ENCODE measurements at regions not wholly inside any gene's neighbourhood (a gene's known extent, or its start where the extent isn't known, plus 50 kb on each side); places are given as distances from the start of the nearest gene placed in this dataset.

DNA sequence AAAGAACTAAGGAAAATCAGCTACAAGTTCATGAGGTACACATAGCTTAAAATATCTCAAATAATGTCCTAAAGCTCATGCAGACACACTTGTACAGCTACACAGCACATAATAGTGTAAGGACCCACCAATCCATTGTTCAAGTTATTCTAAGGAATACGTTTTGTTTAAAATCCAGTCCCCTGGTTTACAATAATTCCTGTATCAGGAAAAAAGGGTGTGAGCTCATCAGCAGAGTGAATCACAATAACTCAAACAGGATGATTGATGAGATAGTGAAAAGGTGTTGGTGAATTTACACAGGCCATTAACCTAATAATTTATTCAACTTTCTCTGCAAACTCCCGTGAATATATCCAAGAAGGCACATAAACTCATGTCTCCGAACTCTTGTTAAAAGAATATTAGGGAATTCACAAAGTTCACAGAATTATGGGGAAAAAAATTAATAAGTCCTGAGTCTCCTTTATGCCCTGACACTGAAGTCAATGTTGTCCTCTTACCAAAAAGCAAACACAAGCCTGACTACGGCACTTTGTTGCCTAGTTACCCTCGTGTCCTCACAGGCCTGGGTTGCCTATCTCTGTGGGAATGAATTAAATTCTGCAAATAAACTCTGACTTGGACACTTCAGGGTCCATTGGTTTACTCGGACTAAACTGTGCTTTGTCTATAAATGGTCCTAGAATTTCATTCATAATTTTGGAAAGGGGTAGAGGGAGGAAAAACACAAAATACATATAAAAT lies 142.8 kb upstream of the PDE4D start:
- CTCF ChIA-PET = interaction anchor here (0.8 kb wide), 1 partner anchor 222 kb away, joined by 3 read pairs; no protein-coding TSS in a partner anchor
- Histone ChIP-seq H3K36me3 (ENCODE audit: control insufficient read depth in 2 of 2, insufficient read depth in 1 of 2, low read length in 2 of 2) (no peaks in the 10 kb centered on the region), H3K4me1 (ENCODE audit: control insufficient read depth, insufficient read depth, low read length) (no peaks in the 10 kb centered on the region), H3K27ac (ENCODE audit: extremely low read depth, low read depth, low read length) (no peak overlapping the region), H3K9me3 (ENCODE audit: control insufficient read depth, insufficient read depth, low read depth, low read length) (no peaks in the 10 kb centered on the region), H3K4me3 (ENCODE audit: low read depth, low read length) (no peak overlapping the region)
- TF ChIP-seq ZNF660 (tag by site-specific recombination; IDR thresholded peaks at IDR 0.05) = no peak
- no peak for TF ChIP-seq ZNF18 (tag by site-specific recombination; IDR thresholded peaks at IDR 0.05)
- no peak for TF ChIP-seq ZNF623 (tag by site-specific recombination; IDR thresholded peaks at IDR 0.05)
- TF ChIP-seq ZNF112 (tag by site-specific recombination; IDR thresholded peaks at IDR 0.05) = no peak
- no peak for TF ChIP-seq ZNF404 (tag by site-specific recombination; IDR thresholded peaks at IDR 0.05)
- no peak for TF ChIP-seq ZBTB44 (tag by site-specific recombination; IDR thresholded peaks at IDR 0.05)
- POLR2A ChIA-PET = no interaction called here

DNA sequence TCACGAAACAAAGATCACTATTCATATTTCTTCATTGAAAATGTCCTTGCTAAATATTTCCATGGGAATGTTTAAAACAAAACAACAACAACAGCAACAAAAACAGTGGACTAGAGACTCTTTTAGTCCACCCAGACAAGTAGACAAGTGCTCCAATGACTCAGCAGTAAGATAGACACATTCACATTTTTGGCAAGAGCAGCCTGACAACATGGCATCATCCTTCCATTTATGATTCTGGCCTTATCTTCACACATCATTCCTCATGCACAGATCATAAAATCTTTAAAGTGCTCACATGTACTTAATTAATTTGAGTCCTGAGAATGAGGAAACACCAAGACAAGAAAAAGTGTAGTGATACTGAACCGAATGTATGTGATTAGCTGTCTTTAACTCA lies 132.6 kb upstream of the PDE4D start:
- no peak overlapping the region for H3K4me3 ChIP-seq (ENCODE audit: low read depth, low read length)
- no peaks in the 10 kb centered on the region for H3K4me1 ChIP-seq (ENCODE audit: control insufficient read depth, insufficient read depth, low read length)
- TF ChIP-seq ZNF555 (tag by site-specific recombination; conservative IDR thresholded peaks at IDR 0.05) (no peak), ZNF830 (tag by site-specific recombination; IDR thresholded peaks at IDR 0.05; ENCODE audit: low read depth) (no peak), ZNF677 (tag by site-specific recombination; IDR thresholded peaks at IDR 0.05) (no peak), ZNF280C (tag by site-specific recombination; IDR thresholded peaks at IDR 0.05) (no peak), WT1 (tag by site-specific recombination; IDR thresholded peaks at IDR 0.05) (no peak), ZSCAN23 (tag by site-specific recombination; IDR thresholded peaks at IDR 0.05) (no peak), ZNF791 (tag by site-specific recombination; IDR thresholded peaks at IDR 0.05) (no peak), ZNF473 (tag by site-specific recombination; IDR thresholded peaks at IDR 0.05) (no peak), ZNF433 (tag by site-specific recombination; IDR thresholded peaks at IDR 0.05; ENCODE audit: low read depth) (no peak), ZSCAN30 (tag by site-specific recombination; IDR thresholded peaks at IDR 0.05) (no peak)
- no peaks in the 10 kb centered on the region for H3K36me3 ChIP-seq (ENCODE audit: control insufficient read depth in 2 of 2, insufficient read depth in 1 of 2, low read length in 2 of 2)
- no peaks in the 10 kb centered on the region for H3K9me3 ChIP-seq (ENCODE audit: control insufficient read depth, insufficient read depth, low read depth, low read length)
- ChIA-PET CTCF (no interaction called here), POLR2A (no interaction called here)
- H3K27ac ChIP-seq (ENCODE audit: extremely low read depth, low read depth, low read length) = no peak overlapping the region

DNA sequence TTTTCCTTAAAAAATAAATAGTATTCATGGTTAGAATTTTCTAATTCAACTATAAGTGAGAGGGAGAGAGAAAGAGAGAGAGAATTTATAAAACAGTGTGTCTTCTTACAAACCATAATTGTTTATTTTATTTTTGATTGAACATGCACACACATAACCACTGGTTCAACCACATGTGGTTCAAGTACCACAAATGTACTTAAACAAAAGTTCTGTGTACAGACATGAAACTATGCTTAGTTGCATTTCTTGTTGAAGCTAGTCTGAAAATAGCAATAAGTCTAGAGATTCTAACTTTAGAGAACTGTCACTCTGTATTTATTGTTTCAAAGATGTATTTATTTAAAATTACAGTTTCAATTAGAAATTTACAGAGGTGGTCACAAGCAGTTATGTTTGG lies 130.6 kb upstream of the PDE4D start:
- no peak overlapping the region for H3K27ac ChIP-seq (ENCODE audit: extremely low read depth, low read depth, low read length)
- TF ChIP-seq ZFP37 (tag by site-specific recombination; IDR thresholded peaks at IDR 0.05) (no peak), KLF7 (tag by site-specific recombination; IDR thresholded peaks at IDR 0.05; ENCODE audit: borderline replicate concordance) (no peak), CTCF (tag by site-specific recombination; IDR thresholded peaks at IDR 0.05) (no peak), ZNF48 (tag by site-specific recombination; IDR thresholded peaks at IDR 0.05) (no peak), ZNF677 (tag by site-specific recombination; IDR thresholded peaks at IDR 0.05) (no peak), ZSCAN30 (tag by site-specific recombination; IDR thresholded peaks at IDR 0.05) (no peak), ZFP3 (tag by site-specific recombination; IDR thresholded peaks at IDR 0.05; ENCODE audit: low read depth) (no peak), ZNF248 (tag by site-specific recombination; IDR thresholded peaks at IDR 0.05) (no peak), HOXC10 (CRISPR knock-in tag; IDR thresholded peaks at IDR 0.05) (no peak), EGR2 (tag by site-specific recombination; IDR thresholded peaks at IDR 0.05; ENCODE audit: low read depth) (no peak), ZNF19 (tag by site-specific recombination; IDR thresholded peaks at IDR 0.05; ENCODE audit: low read depth) (no peak)
- ChIA-PET CTCF (interaction anchor here (1.3 kb wide), 1 partner anchor 210 kb away, joined by 4 read pairs; no protein-coding TSS in a partner anchor), POLR2A (no interaction called here)
- no peaks in the 10 kb centered on the region for H3K9me3 ChIP-seq (ENCODE audit: control insufficient read depth, insufficient read depth, low read depth, low read length)
- no peak overlapping the region for H3K4me3 ChIP-seq (ENCODE audit: low read depth, low read length)
- H3K4me1 ChIP-seq (ENCODE audit: control insufficient read depth, insufficient read depth, low read length) = no peaks in the 10 kb centered on the region
- no peaks in the 10 kb centered on the region for H3K36me3 ChIP-seq (ENCODE audit: control insufficient read depth in 2 of 2, insufficient read depth in 1 of 2, low read length in 2 of 2)
